IPS-15b (cell line): ENCODE measurements at regions not wholly inside any gene's neighbourhood (a gene's known extent, or its start where the extent isn't known, plus 50 kb on each side); places are given as distances from the start of the nearest gene placed in this dataset.

ENCODE experiments used
- H3K27me3 ChIP-seq: one replicate; pipeline ENCODE4 v1.6.1; 2013; ENCODE audit warnings: low read length; ENCODE audit not compliant: control insufficient read depth, insufficient read depth
- H3K36me3 ChIP-seq: one replicate; pipeline ENCODE4 v1.6.1; 2013; ENCODE audit warnings: low read length; ENCODE audit not compliant: control insufficient read depth, insufficient read depth
- H3K4me1 ChIP-seq: one replicate; pipeline ENCODE4 v1.6.1; 2013; ENCODE audit warnings: mild to moderate bottlenecking, low read length; ENCODE audit not compliant: control insufficient read depth, insufficient read depth
- H3K4me3 ChIP-seq: one replicate; pipeline ENCODE4 v1.5.1; 2013; ENCODE audit warnings: low read depth, low read length
- H3K9ac ChIP-seq: one replicate; pipeline ENCODE4 v1.6.1; 2013; ENCODE audit warnings: low read depth, mild to moderate bottlenecking, low read length
- H3K9me3 ChIP-seq: one replicate; pipeline ENCODE4 v1.6.1; 2013; ENCODE audit warnings: mild to moderate bottlenecking, low read length; ENCODE audit not compliant: control insufficient read depth, insufficient read depth

- Histone ChIP-seq H3K9me3 (no peaks in the 10 kb centered on the region), H3K9ac (no peak overlapping the region), H3K36me3 (no peaks in the 10 kb centered on the region), H3K4me3 (no peak overlapping the region), H3K27me3 (no peaks in the 10 kb centered on the region), H3K4me1 (no peaks in the 10 kb centered on the region)
Observed at GRCh38 chr14:85243321-85243720, 286.6 kb upstream of the FLRT2 start.

- no peaks in the 10 kb centered on the region for H3K36me3 ChIP-seq
- no peaks in the 10 kb centered on the region for H3K27me3 ChIP-seq
- H3K4me1 ChIP-seq: peaks cover 11% of the 10 kb centered on the region
- H3K9ac ChIP-seq: no peak overlapping the region
- no peaks in the 10 kb centered on the region for H3K9me3 ChIP-seq
- H3K4me3 ChIP-seq: no peak overlapping the region
Observed at GRCh38 chr14:85247071-85247470, 282.9 kb upstream of the FLRT2 start.

- Histone ChIP-seq H3K4me1 (peaks cover 11% of the 10 kb centered on the region), H3K9me3 (no peaks in the 10 kb centered on the region), H3K4me3 (no peak overlapping the region), H3K36me3 (no peaks in the 10 kb centered on the region), H3K27me3 (no peaks in the 10 kb centered on the region), H3K9ac (no peak overlapping the region)
Observed at GRCh38 chr14:85248881-85249635, 280.9 kb upstream of the FLRT2 start.

GRCh38 chr14:85250414-85251189 is 279.3 kb upstream of the FLRT2 start:
- Histone ChIP-seq H3K36me3 (no peaks in the 10 kb centered on the region), H3K9ac (no peak overlapping the region), H3K9me3 (no peaks in the 10 kb centered on the region), H3K4me1 (peaks cover 11% of the 10 kb centered on the region), H3K4me3 (no peak overlapping the region), H3K27me3 (no peaks in the 10 kb centered on the region)

- H3K36me3 ChIP-seq: no peaks in the 10 kb centered on the region
- peaks cover 11% of the 10 kb centered on the region for H3K4me1 ChIP-seq
- H3K4me3 ChIP-seq: no peak overlapping the region
- H3K9me3 ChIP-seq: no peaks in the 10 kb centered on the region
- no peak overlapping the region for H3K9ac ChIP-seq
- H3K27me3 ChIP-seq: no peaks in the 10 kb centered on the region
Observed at GRCh38 chr14:85252011-85252410, 277.9 kb upstream of the FLRT2 start.

GRCh38 chr14:85254711-85255110 is 275.2 kb upstream of the FLRT2 start:
- H3K9ac ChIP-seq: no peak overlapping the region

GRCh38 chr14:85257287-85257686 is 272.7 kb upstream of the FLRT2 start:
- no peaks in the 10 kb centered on the region for H3K4me1 ChIP-seq

More at GRCh38 chr14:85254711-85255110, 275.2 kb upstream of the FLRT2 start:
- no peak overlapping the region for H3K4me3 ChIP-seq
- H3K36me3 ChIP-seq: no peaks in the 10 kb centered on the region
- H3K9me3 ChIP-seq: no peaks in the 10 kb centered on the region
- no peaks in the 10 kb centered on the region for H3K27me3 ChIP-seq
- peaks cover 6% of the 10 kb centered on the region for H3K4me1 ChIP-seq

GRCh38 chr14:85263916-85264675 is 265.8 kb upstream of the FLRT2 start:
- H3K9ac ChIP-seq: no peak overlapping the region
- H3K27me3 ChIP-seq: no peaks in the 10 kb centered on the region
- no peaks in the 10 kb centered on the region for H3K4me1 ChIP-seq
- no peaks in the 10 kb centered on the region for H3K9me3 ChIP-seq
- no peaks in the 10 kb centered on the region for H3K36me3 ChIP-seq
- H3K4me3 ChIP-seq: no peak overlapping the region

More at GRCh38 chr14:85257287-85257686, 272.7 kb upstream of the FLRT2 start:
- Histone ChIP-seq H3K9ac (no peak overlapping the region), H3K36me3 (no peaks in the 10 kb centered on the region), H3K9me3 (no peaks in the 10 kb centered on the region), H3K27me3 (no peaks in the 10 kb centered on the region), H3K4me3 (no peak overlapping the region)

- no peak overlapping the region for H3K4me3 ChIP-seq
- no peaks in the 10 kb centered on the region for H3K9me3 ChIP-seq
- no peaks in the 10 kb centered on the region for H3K36me3 ChIP-seq
- no peak overlapping the region for H3K9ac ChIP-seq
- H3K4me1 ChIP-seq: no peaks in the 10 kb centered on the region
- no peaks in the 10 kb centered on the region for H3K27me3 ChIP-seq
Observed at GRCh38 chr14:85273099-85273677, 256.8 kb upstream of the FLRT2 start.

- Histone ChIP-seq H3K9me3 (no peaks in the 10 kb centered on the region), H3K4me1 (no peaks in the 10 kb centered on the region), H3K9ac (no peak overlapping the region), H3K27me3 (no peaks in the 10 kb centered on the region), H3K4me3 (no peak overlapping the region), H3K36me3 (no peaks in the 10 kb centered on the region)
Observed at GRCh38 chr14:85273952-85274351, 256.0 kb upstream of the FLRT2 start.

GRCh38 chr14:85276161-85276978 is 253.6 kb upstream of the FLRT2 start:
- no peak overlapping the region for H3K4me3 ChIP-seq
- no peaks in the 10 kb centered on the region for H3K27me3 ChIP-seq
- no peak overlapping the region for H3K9ac ChIP-seq
- no peaks in the 10 kb centered on the region for H3K9me3 ChIP-seq
- no peaks in the 10 kb centered on the region for H3K4me1 ChIP-seq
- H3K36me3 ChIP-seq: no peaks in the 10 kb centered on the region
